Neural progenitor cell (in vitro differentiated cells): ENCODE measurements at regions not wholly inside any gene's neighbourhood (a gene's known extent, or its start where the extent isn't known, plus 50 kb on each side); places are given as distances from the start of the nearest gene placed in this dataset.

Experiments
- DNase-seq: peaks from one replicate; pipeline ENCODE4 v3.0.0-alpha.2; 2016; ENCODE audit warnings: low spot score
- H2AFZ ChIP-seq: fragments of 200-600 bp; sonication (generic); replicated peaks from 2 replicates; pipeline ENCODE4 v1.6.1; 2016; ENCODE audit warnings: antibody characterized with exemption
- H3F3A ChIP-seq: fragments of 200-600 bp; sonication (generic); 2 replicates; pipeline ENCODE4 v1.6.1; 2016; ENCODE audit warnings: antibody characterized with exemption, low read depth
- H3K27ac ChIP-seq: fragments of 200-600 bp; sonication (generic); 2 replicates; pipeline ENCODE4 v1.5.1; 2016; ENCODE audit warnings: mild to moderate bottlenecking
- H3K27me3 ChIP-seq: fragments of 200-600 bp; sonication (generic); 2 replicates; pipeline ENCODE4 v1.6.1; 2016; ENCODE audit warnings: mild to moderate bottlenecking, moderate library complexity
- H3K36me3 ChIP-seq: fragments of 200-600 bp; sonication (generic); 2 replicates; pipeline ENCODE4 v1.5.1; 2016
- H3K4me1 ChIP-seq: fragments of 200-600 bp; sonication (generic); 2 replicates; pipeline ENCODE4 v1.6.1; 2016; ENCODE audit warnings: mixed run types
- H3K4me2 ChIP-seq: fragments of 200-600 bp; sonication (generic); 2 replicates; pipeline ENCODE4 v1.6.1; 2016
- H3K4me3 ChIP-seq: fragments of 200-600 bp; sonication (generic); 2 replicates; pipeline ENCODE4 v1.5.1; 2016
- H3K79me2 ChIP-seq: fragments of 200-600 bp; sonication (generic); 2 replicates; pipeline ENCODE4 v1.6.1; 2016; ENCODE audit warnings: low read depth
- H3K9ac ChIP-seq: fragments of 200-600 bp; sonication (generic); 2 replicates; pipeline ENCODE4 v1.6.1; 2016
- H3K9me3 ChIP-seq: fragments of 200-600 bp; sonication (generic); 2 replicates; pipeline ENCODE4 v1.5.1; 2016; ENCODE audit warnings: low read depth
- H4K20me1 ChIP-seq: fragments of 200-600 bp; sonication (generic); 2 replicates; pipeline ENCODE4 v1.6.1; 2016; ENCODE audit warnings: low read depth
- H3K27ac Mint-ChIP-seq: 3 replicates; pipeline ENCODE4 v1.8.0; 2021; ENCODE audit warnings: mixed read lengths
- H3K27me3 Mint-ChIP-seq: 2 replicates; pipeline ENCODE4 v1.8.0; 2022; ENCODE audit warnings: low read depth, mild to moderate bottlenecking, inconsistent platforms, moderate library complexity, mixed read lengths; ENCODE audit not compliant: insufficient read depth
- H3K36me3 Mint-ChIP-seq: 3 replicates; pipeline ENCODE4 v1.8.0; 2021; ENCODE audit warnings: mixed read lengths
- H3K4me1 Mint-ChIP-seq: 3 replicates; pipeline ENCODE4 v1.8.0; 2021; ENCODE audit warnings: mixed read lengths
- H3K4me3 Mint-ChIP-seq: 3 replicates; pipeline ENCODE4 v1.8.0; 2021; ENCODE audit warnings: mild to moderate bottlenecking, moderate library complexity, mixed read lengths
- H3K9me3 Mint-ChIP-seq: 3 replicates; pipeline ENCODE4 v1.8.0; 2020; ENCODE audit warnings: mixed read lengths
- CTCF ChIP-seq: fragments of 200-600 bp; sonication (generic); IDR thresholded peaks from 2 replicates; pipeline ENCODE4 v1.5.1; 2017; ENCODE audit warnings: antibody characterized with exemption, mild to moderate bottlenecking
- EZH2 ChIP-seq: fragments of 200-600 bp; sonication (generic); IDR thresholded peaks from 2 replicates; pipeline ENCODE4 v1.6.1; 2017; ENCODE audit warnings: antibody characterized with exemption, mild to moderate bottlenecking, moderate library complexity
- EZH2phosphoT487 ChIP-seq: fragments of 200-600 bp; sonication (generic); IDR thresholded peaks from 2 replicates; pipeline ENCODE4 v1.6.1; 2017; ENCODE audit warnings: antibody characterized with exemption

GRCh38 chr5:123810746-123811340, 298.9 kb downstream of the CSNK1G3 start:
- Mint-ChIP-seq H3K36me3 (no peaks in the 10 kb centered on the region), H3K4me3 (no peak overlapping the region), H3K9me3 (no peaks in the 10 kb centered on the region), H3K27me3 (peaks cover 4% of the 10 kb centered on the region), H3K27ac (peak overlapping the region; percentile 97), H3K4me1 (peaks cover 92% of the 10 kb centered on the region)
- peak overlapping the region; percentile 40 for H3K4me2 ChIP-seq
- H3K79me2 ChIP-seq: no peaks in the 10 kb centered on the region
- H2AFZ ChIP-seq: no peak overlapping the region
- peaks cover 7% of the 10 kb centered on the region for H3F3A ChIP-seq
- H3K36me3 ChIP-seq: no peaks in the 10 kb centered on the region
- peaks cover 72% of the 10 kb centered on the region for H3K4me1 ChIP-seq
- H3K27me3 ChIP-seq: no peaks in the 10 kb centered on the region
- H3K4me3 ChIP-seq: no peak overlapping the region
- TF ChIP-seq EZH2 (no peak), CTCF (no peak), EZH2phosphoT487 (no peak)
- H3K9me3 ChIP-seq: no peaks in the 10 kb centered on the region
- H3K27ac ChIP-seq: no peak overlapping the region
- peak; percentile 15 for DNase-seq
- no peaks in the 10 kb centered on the region for H4K20me1 ChIP-seq
- no peak overlapping the region for H3K9ac ChIP-seq

DNA sequence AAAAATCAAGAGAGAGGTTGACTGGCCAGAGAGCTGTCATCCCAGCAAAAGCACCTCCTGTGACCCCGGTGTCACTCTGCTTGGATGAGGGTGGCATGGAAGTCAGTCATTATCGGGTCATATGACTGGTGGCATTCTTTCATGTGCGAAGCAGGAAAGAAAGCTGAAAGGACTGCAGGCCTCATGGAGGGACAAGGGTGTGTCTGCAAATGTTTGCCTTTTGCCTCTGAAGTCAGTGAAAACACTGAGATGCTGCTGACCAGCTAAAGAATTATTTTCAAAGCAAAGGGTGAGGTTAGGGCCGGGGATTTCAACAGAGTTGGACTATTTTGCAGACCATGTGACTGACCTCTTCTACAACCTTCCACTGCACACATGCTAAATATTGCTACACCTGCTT, 298.3 kb downstream of the CSNK1G3 start:
- no peaks in the 10 kb centered on the region for H3K36me3 ChIP-seq
- no peak overlapping the region for H2AFZ ChIP-seq
- peaks cover 5% of the 10 kb centered on the region for H3F3A ChIP-seq
- no peaks in the 10 kb centered on the region for H3K9me3 ChIP-seq
- peak overlapping the region; percentile 97 for H3K27ac Mint-ChIP-seq
- no peaks in the 10 kb centered on the region for H3K36me3 Mint-ChIP-seq
- H4K20me1 ChIP-seq: no peaks in the 10 kb centered on the region
- H3K4me3 Mint-ChIP-seq: peak overlapping the region; percentile 62
- peak overlapping the region; percentile 40 for H3K4me2 ChIP-seq
- H3K4me3 ChIP-seq: no peak overlapping the region
- TF ChIP-seq EZH2 (no peak), EZH2phosphoT487 (no peak), CTCF (no peak)
- H3K27me3 Mint-ChIP-seq: peaks cover 5% of the 10 kb centered on the region
- H3K79me2 ChIP-seq: no peaks in the 10 kb centered on the region
- no peak for DNase-seq
- H3K4me1 ChIP-seq: peaks cover 67% of the 10 kb centered on the region
- H3K9ac ChIP-seq: no peak overlapping the region
- H3K27me3 ChIP-seq: no peaks in the 10 kb centered on the region
- no peaks in the 10 kb centered on the region for H3K9me3 Mint-ChIP-seq
- H3K4me1 Mint-ChIP-seq: peaks cover 86% of the 10 kb centered on the region
- no peak overlapping the region for H3K27ac ChIP-seq

GRCh38 chr5:123809594-123810221, 297.7 kb downstream of the CSNK1G3 start:
- H3K27me3 Mint-ChIP-seq: peaks cover 5% of the 10 kb centered on the region
- Histone ChIP-seq H3K4me1 (peaks cover 61% of the 10 kb centered on the region), H2AFZ (no peak overlapping the region), H3K4me2 (peak overlapping the region; percentile 40), H3F3A (no peaks in the 10 kb centered on the region), H3K79me2 (no peaks in the 10 kb centered on the region), H3K27ac (no peak overlapping the region), H3K27me3 (no peaks in the 10 kb centered on the region), H3K9ac (no peak overlapping the region), H4K20me1 (no peaks in the 10 kb centered on the region), H3K9me3 (no peaks in the 10 kb centered on the region), H3K4me3 (no peak overlapping the region), H3K36me3 (no peaks in the 10 kb centered on the region)
- H3K4me3 Mint-ChIP-seq: peak overlapping the region; percentile 62
- H3K4me1 Mint-ChIP-seq: peaks cover 81% of the 10 kb centered on the region
- DNase-seq: no peak
- TF ChIP-seq CTCF (no peak), EZH2 (no peak), EZH2phosphoT487 (no peak)
- no peaks in the 10 kb centered on the region for H3K9me3 Mint-ChIP-seq
- peak overlapping the region; percentile 97 for H3K27ac Mint-ChIP-seq
- H3K36me3 Mint-ChIP-seq: no peaks in the 10 kb centered on the region
